Keratinocyte (primary cell): ENCODE measurements at regions not wholly inside any gene's neighbourhood (a gene's known extent, or its start where the extent isn't known, plus 50 kb on each side); places are given as distances from the start of the nearest gene placed in this dataset.

Source experiments
- DNase-seq: peaks from one replicate; pipeline ENCODE4 v3.0.0-alpha.2; 2011; ENCODE audit warnings: low read depth, missing footprints, low spot score
- FAIRE-seq: peaks from 2 replicates; lab custom pipeline; 2011; peaks lifted over from hg19 to GRCh38; lab: Jason Lieb, UNC
- H2AFZ ChIP-seq: 2 replicates; pipeline ENCODE4 v1.6.0; 2012; ENCODE audit warnings: low read length, control low read depth, inconsistent platforms; ENCODE audit not compliant: control insufficient read depth
- H3K27ac ChIP-seq: 2 replicates; pipeline ENCODE4 v1.5.1; 2011; ENCODE audit warnings: low read length; ENCODE audit not compliant: control insufficient read depth, insufficient read depth
- H3K27me3 ChIP-seq: 3 replicates; pipeline ENCODE4 v1.6.0; 2011; ENCODE audit warnings: low read length; ENCODE audit not compliant: control insufficient read depth, insufficient read depth; ENCODE audit errors: extremely low read depth
- H3K36me3 ChIP-seq, 2 experiments: 2 replicates in 1 of 2; 3 replicates in 1 of 2; pipeline ENCODE4 v1.5.1; 2011; ENCODE audit warnings: low read length in 2 of 2, mild to moderate bottlenecking in 1 of 2; ENCODE audit not compliant: control insufficient read depth in 2 of 2, insufficient read depth in 2 of 2; ENCODE audit errors: extremely low read depth in 1 of 2
- H3K4me1 ChIP-seq: 3 replicates; pipeline ENCODE4 v1.5.1; 2011; ENCODE audit warnings: low read length; ENCODE audit not compliant: control insufficient read depth, insufficient read depth; ENCODE audit errors: extremely low read depth
- H3K4me2 ChIP-seq: 3 replicates; pipeline ENCODE4 v1.6.0; 2011; ENCODE audit warnings: low read depth, low read length; ENCODE audit not compliant: control insufficient read depth, insufficient read depth; ENCODE audit errors: extremely low read depth
- H3K4me3 ChIP-seq, 3 experiments: fragments of 200-600 bp in 1 of 3; sonication (generic) in 1 of 3; 2 replicates in 2 of 3; 3 replicates in 1 of 3; pipeline ENCODE4 v1.5.1; 2011 to 2016; ENCODE audit warnings: low read length in 3 of 3, mild to moderate bottlenecking in 3 of 3, control low read depth in 2 of 3, inconsistent platforms in 1 of 3, low read depth in 1 of 3, mixed read lengths in 1 of 3, mixed run types in 1 of 3, moderate library complexity in 1 of 3; ENCODE audit not compliant: control insufficient read depth in 2 of 3, insufficient read depth in 2 of 3; ENCODE audit errors: extremely low read depth in 1 of 3
- H3K79me2 ChIP-seq: 2 replicates; pipeline ENCODE4 v1.6.0; 2012; ENCODE audit warnings: low read length; ENCODE audit not compliant: control insufficient read depth, insufficient read depth
- H3K9ac ChIP-seq: 3 replicates; pipeline ENCODE4 v1.6.0; 2011; ENCODE audit warnings: low read length; ENCODE audit not compliant: control insufficient read depth, insufficient read depth; ENCODE audit errors: extremely low read depth
- H3K9me1 ChIP-seq: 3 replicates; pipeline ENCODE4 v1.6.0; 2011; ENCODE audit warnings: low read length; ENCODE audit not compliant: control insufficient read depth, insufficient read depth; ENCODE audit errors: extremely low read depth
- H3K9me3 ChIP-seq: 2 replicates; pipeline ENCODE4 v1.5.1; 2012; ENCODE audit warnings: low read depth, low read length; ENCODE audit not compliant: control insufficient read depth
- H4K20me1 ChIP-seq: 3 replicates; pipeline ENCODE4 v1.6.0; 2011; ENCODE audit warnings: low read length; ENCODE audit not compliant: control insufficient read depth, insufficient read depth; ENCODE audit errors: extremely low read depth
- EZH2 ChIP-seq: IDR thresholded peaks from one replicate; pipeline ENCODE4 v1.6.1; 2012; ENCODE audit warnings: inconsistent platforms, mild to moderate bottlenecking, low read length, moderate library complexity
- dilution Hi-C: fragments of 300-500 bp; cut with MboI; formaldehyde crosslinking; loops from one replicate; pipeline ENCODE4 v1.7.0; 2020; ENCODE audit warnings: low sequenced_read_pairs; ENCODE audit not compliant: extremely low pct_ligation_motif_present
- TF ChIP-seq, protein P1 (sequence below), 3 experiments: IDR thresholded peaks in 1 of 3; conservative IDR thresholded peaks in 1 of 3; optimal IDR thresholded peaks in 1 of 3; 2 replicates in 2 of 3; 3 replicates in 1 of 3; pipeline versions ENCODE3 to v1.5.1; 2011; ENCODE audit warnings: low read length in 3 of 3, mild to moderate bottlenecking in 3 of 3, moderate library complexity in 2 of 3, control low read depth in 1 of 3, inconsistent platforms in 1 of 3; ENCODE audit not compliant: insufficient read depth in 2 of 3; ENCODE audit errors: extremely low read depth in 1 of 3

DNA sequence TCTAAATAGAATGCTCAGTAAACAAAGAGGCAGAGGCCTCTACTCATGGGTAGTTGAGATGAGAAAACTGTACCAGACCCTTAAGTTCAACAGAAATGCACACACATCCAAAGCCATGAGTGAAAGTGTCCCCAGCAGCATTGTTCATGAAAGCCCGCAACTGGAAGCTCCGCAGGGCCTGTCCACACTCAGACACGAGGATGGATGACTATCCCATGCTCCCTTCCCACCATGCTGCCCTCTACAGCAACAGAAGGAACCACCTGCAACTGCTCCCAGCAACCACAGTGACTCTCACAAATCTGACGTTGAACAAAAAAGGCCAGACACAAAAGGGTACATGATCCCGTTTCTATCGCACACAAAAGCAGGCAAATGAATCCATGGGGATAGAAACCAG, 76.9 kb upstream of the ANO1 start:
- H2AFZ ChIP-seq = no peak overlapping the region
- DNase-seq = no peak
- no peak overlapping the region for H3K9ac ChIP-seq
- no peaks in the 10 kb centered on the region for H3K36me3 ChIP-seq
- H3K27me3 ChIP-seq = no peaks in the 10 kb centered on the region
- no peaks in the 10 kb centered on the region for H4K20me1 ChIP-seq
- H3K4me1 ChIP-seq = peaks cover 16% of the 10 kb centered on the region
- FAIRE-seq = no peak
- H3K27ac ChIP-seq = no peak overlapping the region
- H3K9me3 ChIP-seq = no peaks in the 10 kb centered on the region
- TF ChIP-seq, protein P1, sequence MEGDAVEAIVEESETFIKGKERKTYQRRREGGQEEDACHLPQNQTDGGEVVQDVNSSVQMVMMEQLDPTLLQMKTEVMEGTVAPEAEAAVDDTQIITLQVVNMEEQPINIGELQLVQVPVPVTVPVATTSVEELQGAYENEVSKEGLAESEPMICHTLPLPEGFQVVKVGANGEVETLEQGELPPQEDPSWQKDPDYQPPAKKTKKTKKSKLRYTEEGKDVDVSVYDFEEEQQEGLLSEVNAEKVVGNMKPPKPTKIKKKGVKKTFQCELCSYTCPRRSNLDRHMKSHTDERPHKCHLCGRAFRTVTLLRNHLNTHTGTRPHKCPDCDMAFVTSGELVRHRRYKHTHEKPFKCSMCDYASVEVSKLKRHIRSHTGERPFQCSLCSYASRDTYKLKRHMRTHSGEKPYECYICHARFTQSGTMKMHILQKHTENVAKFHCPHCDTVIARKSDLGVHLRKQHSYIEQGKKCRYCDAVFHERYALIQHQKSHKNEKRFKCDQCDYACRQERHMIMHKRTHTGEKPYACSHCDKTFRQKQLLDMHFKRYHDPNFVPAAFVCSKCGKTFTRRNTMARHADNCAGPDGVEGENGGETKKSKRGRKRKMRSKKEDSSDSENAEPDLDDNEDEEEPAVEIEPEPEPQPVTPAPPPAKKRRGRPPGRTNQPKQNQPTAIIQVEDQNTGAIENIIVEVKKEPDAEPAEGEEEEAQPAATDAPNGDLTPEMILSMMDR (optimal IDR thresholded peaks at IDR 0.05 in 1 of 3, IDR thresholded peaks at IDR 0.05 in 1 of 3, conservative IDR thresholded peaks at IDR 0.05 in 1 of 3; ENCODE audit: extremely low read depth in 1 of 3, insufficient read depth in 2 of 3, low read length in 3 of 3) = no peak
- no peak for TF ChIP-seq EZH2
- no peak overlapping the region for H3K4me3 ChIP-seq
- H3K79me2 ChIP-seq = no peaks in the 10 kb centered on the region
- no peaks in the 10 kb centered on the region for H3K9me1 ChIP-seq
- H3K4me2 ChIP-seq = no peak overlapping the region
- dilution Hi-C loops = no loop called here

DNA sequence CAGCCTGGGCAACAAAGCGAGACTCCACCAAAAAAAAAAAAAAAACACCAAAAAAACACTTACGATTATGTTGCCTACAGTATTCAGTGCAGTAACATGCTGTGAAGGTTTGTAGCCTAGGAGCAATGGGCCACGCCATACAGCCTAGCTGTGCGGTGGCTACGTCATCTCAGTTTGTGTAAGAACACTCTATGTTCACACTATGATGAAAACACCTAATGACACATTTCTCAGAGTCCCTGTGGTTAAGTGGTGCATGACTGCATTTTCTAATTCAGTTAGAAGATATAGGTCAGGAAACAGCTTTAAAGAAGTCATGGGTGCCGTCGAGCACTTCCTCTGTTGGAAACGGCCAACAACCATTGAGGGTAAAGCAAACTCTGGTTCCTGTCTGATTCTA, 75.7 kb upstream of the ANO1 start:
- no peaks in the 10 kb centered on the region for H3K36me3 ChIP-seq
- no peaks in the 10 kb centered on the region for H4K20me1 ChIP-seq
- H3K27ac ChIP-seq = no peak overlapping the region
- no peak for FAIRE-seq
- TF ChIP-seq EZH2 = no peak
- TF ChIP-seq, protein P1 (optimal IDR thresholded peaks at IDR 0.05 in 1 of 3, IDR thresholded peaks at IDR 0.05 in 1 of 3, conservative IDR thresholded peaks at IDR 0.05 in 1 of 3; ENCODE audit: extremely low read depth in 1 of 3, insufficient read depth in 2 of 3, low read length in 3 of 3) = no peak
- DNase-seq = no peak
- H3K9me3 ChIP-seq = no peaks in the 10 kb centered on the region
- H3K27me3 ChIP-seq = no peaks in the 10 kb centered on the region
- H3K9me1 ChIP-seq = no peaks in the 10 kb centered on the region
- H3K4me3 ChIP-seq = no peak overlapping the region
- H2AFZ ChIP-seq = no peak overlapping the region
- no peak overlapping the region for H3K4me2 ChIP-seq
- H3K79me2 ChIP-seq = no peaks in the 10 kb centered on the region
- H3K9ac ChIP-seq = no peak overlapping the region
- peaks cover 13% of the 10 kb centered on the region for H3K4me1 ChIP-seq
- dilution Hi-C loops = no loop called here
